ENCODE measurements at regions not wholly inside any gene's neighbourhood (a gene's known extent, or its start where the extent isn't known, plus 50 kb on each side); places are given as distances from the start of the nearest gene placed in this dataset.

DNA sequence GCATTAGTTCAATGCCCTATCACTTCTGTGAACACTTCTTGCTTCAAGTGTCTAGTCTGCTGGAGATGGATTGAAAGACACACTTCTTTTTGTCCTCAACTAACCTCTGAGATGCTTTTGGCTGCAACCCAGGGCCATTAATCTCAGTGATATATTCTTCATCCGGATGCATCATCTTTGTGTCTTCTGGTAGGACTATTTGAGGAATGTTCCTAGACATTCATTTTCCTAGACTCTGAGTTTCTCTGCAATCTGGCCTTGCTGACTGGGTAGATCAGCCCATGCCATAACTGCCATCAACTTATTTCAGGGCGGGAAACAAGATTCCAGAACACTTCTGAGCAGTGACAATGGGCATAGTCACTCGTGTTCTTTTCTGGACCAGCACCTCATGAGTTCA is 329.4 kb downstream of the PDGFC start:
- DNase-seq (ENCODE audit: insufficient read length): no peak
- FAIRE-seq: no peak
- TF ChIP-seq POLR2AphosphoS5 (IDR thresholded peaks at IDR 0.05; ENCODE audit: low read depth, low read length) (no peak), TAF1 (IDR thresholded peaks at IDR 0.05; ENCODE audit: borderline replicate concordance, low read depth, low read length) (no peak), POLR2A (IDR thresholded peaks at IDR 0.05; ENCODE audit: low read depth, low read length) (no peak)

DNA sequence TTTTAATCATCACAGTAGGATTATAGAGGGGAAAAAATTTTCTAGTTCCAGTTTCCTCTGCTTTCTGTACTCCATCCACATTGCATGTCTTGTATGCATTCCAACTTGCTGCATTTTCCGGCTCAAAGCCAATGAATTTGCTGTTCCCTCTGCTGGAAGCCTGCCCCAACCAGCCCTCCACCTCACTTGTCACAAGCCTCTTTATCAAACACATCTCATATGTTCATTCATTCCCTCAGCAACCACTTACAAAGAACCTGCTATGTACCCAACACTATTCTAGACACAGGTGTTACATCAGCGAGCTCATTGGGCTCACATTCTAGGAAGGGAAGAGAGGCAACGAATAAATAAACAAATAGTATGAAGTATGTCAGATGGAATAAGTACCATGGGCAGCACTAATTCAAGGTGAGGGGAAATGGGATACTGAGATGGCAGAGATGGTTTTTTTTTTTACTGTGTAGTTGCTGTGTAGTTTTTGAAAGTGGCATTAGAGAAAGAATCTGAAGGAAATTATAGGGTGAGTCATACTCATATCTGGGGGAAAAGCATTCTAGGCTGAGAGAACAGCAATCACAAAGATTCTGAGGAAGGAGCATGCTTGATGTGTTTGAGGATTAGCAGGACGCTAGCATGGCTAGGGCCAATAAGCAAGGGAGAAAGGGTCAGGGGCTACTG is 332.5 kb downstream of the PDGFC start:
- TF ChIP-seq POLR2A (IDR thresholded peaks at IDR 0.05; ENCODE audit: low read depth, low read length) (no peak), TAF1 (IDR thresholded peaks at IDR 0.05; ENCODE audit: borderline replicate concordance, low read depth, low read length) (no peak), POLR2AphosphoS5 (IDR thresholded peaks at IDR 0.05; ENCODE audit: low read depth, low read length) (no peak)
- no peak for FAIRE-seq
- DNase-seq (ENCODE audit: insufficient read length): no peak

DNA sequence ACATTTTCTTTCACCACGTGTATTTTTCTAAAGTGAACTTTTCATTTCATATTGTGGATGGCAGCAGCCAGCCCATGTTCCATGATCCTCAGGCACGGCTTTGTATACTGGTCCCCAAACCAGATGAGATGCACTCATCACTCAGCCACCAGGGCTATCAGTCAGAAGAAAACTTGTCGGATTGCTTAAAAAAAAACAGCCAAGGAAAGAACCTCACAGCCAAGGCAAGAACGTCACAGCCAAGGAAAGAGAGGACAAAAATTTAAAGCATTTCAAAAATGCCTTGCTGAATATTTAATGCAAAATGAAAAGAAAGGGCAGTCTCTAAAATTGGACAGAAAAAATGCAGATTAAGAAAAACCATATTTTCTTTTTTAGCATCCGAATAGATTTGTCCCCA is 333.3 kb downstream of the PDGFC start:
- DNase-seq (ENCODE audit: insufficient read length) (no peak), FAIRE-seq (no peak)
- TF ChIP-seq TAF1 (IDR thresholded peaks at IDR 0.05; ENCODE audit: borderline replicate concordance, low read depth, low read length) (no peak), POLR2A (IDR thresholded peaks at IDR 0.05; ENCODE audit: low read depth, low read length) (no peak), POLR2AphosphoS5 (IDR thresholded peaks at IDR 0.05; ENCODE audit: low read depth, low read length) (no peak)

DNA sequence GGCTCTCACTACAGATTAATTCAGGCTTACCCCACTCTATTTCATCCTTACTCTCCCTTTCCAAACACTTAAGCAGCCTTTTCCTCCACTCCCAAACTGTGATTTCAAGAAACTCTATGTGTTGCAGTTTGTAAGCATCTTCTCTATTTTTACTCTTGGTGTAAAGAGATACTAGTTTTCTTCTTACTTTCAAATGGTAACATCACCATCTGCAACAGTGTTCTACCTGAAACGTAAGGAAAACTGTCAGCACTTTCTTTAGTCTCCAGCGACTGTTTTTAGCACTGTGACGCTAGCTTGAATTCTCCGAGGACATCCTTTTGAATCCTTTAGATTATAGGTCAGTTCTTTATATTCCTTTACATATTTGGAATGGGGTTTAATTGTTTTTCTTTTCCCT is 335.2 kb downstream of the PDGFC start:
- DNase-seq (ENCODE audit: insufficient read length) (no peak), FAIRE-seq (no peak)
- TF ChIP-seq POLR2A (IDR thresholded peaks at IDR 0.05; ENCODE audit: low read depth, low read length) (no peak), POLR2AphosphoS5 (IDR thresholded peaks at IDR 0.05; ENCODE audit: low read depth, low read length) (no peak), TAF1 (IDR thresholded peaks at IDR 0.05; ENCODE audit: borderline replicate concordance, low read depth, low read length) (no peak)

DNA sequence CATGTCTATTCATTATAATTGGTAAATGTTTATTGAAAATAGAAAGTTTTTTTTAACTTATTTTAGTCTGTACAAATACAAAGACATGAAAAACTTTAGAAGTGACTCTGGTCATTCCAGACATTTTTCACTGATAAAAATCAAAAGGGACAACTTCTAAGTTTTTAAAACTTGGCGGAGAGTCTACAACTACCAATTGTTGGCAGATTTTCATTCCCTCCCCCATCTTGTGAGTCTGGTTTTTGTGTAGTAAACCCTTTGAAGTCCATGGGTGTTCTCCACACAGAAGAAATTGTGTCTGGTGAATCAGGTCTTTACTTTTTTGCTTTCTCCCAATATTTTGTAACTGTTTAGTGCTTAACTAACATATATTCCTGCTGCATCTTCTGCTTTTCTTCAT is 336.5 kb downstream of the PDGFC start:
- FAIRE-seq: no peak
- no peak for TF ChIP-seq TAF1 (IDR thresholded peaks at IDR 0.05; ENCODE audit: borderline replicate concordance, low read depth, low read length)
- TF ChIP-seq POLR2A (IDR thresholded peaks at IDR 0.05; ENCODE audit: low read depth, low read length): no peak
- TF ChIP-seq POLR2AphosphoS5 (IDR thresholded peaks at IDR 0.05; ENCODE audit: low read depth, low read length): no peak
- DNase-seq (ENCODE audit: insufficient read length): no peak

DNA sequence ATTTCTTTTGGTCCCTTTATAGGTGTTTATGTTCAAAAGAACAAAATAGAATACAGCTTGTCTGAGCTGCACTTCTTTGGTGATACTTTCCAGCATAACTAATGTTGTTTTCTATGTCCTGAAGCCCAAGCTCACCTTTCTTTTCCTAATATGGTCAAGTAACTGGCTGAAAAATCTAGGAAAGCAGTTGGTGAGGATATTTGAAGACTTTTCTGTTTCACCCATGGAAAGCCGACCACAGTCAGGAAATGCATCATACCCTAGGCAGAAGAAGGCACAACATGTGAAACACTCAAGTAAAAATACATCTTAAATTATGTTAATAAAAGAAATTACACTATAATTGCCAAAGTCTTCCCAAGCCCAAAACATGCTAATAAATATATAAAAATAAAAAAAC is 337.0 kb downstream of the PDGFC start:
- TF ChIP-seq TAF1 (IDR thresholded peaks at IDR 0.05; ENCODE audit: borderline replicate concordance, low read depth, low read length) (no peak), POLR2A (IDR thresholded peaks at IDR 0.05; ENCODE audit: low read depth, low read length) (no peak), POLR2AphosphoS5 (IDR thresholded peaks at IDR 0.05; ENCODE audit: low read depth, low read length) (no peak)
- FAIRE-seq: no peak
- no peak for DNase-seq (ENCODE audit: insufficient read length)

DNA sequence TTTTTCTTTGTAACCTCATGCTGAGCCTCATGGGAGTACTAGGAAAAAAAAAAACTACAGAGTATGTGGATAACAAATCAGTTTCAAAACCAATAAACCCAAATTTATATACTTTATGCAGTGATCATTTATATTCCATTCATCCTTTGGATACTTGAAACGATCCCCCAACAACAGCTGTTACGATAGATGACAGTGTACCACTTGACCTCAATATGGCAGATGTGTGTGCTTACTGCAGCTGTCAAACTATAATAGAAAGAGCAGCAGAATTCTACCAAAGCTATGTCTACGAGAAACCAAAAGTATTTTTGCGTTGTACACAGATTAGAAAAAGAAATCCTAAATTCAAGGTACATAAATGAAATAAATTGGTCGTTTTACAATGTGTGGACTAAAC is 337.8 kb downstream of the PDGFC start:
- TF ChIP-seq TAF1 (IDR thresholded peaks at IDR 0.05; ENCODE audit: borderline replicate concordance, low read depth, low read length): no peak
- TF ChIP-seq POLR2A (IDR thresholded peaks at IDR 0.05; ENCODE audit: low read depth, low read length): no peak
- TF ChIP-seq POLR2AphosphoS5 (IDR thresholded peaks at IDR 0.05; ENCODE audit: low read depth, low read length): no peak
- FAIRE-seq: no peak
- DNase-seq (ENCODE audit: insufficient read length): no peak

DNA sequence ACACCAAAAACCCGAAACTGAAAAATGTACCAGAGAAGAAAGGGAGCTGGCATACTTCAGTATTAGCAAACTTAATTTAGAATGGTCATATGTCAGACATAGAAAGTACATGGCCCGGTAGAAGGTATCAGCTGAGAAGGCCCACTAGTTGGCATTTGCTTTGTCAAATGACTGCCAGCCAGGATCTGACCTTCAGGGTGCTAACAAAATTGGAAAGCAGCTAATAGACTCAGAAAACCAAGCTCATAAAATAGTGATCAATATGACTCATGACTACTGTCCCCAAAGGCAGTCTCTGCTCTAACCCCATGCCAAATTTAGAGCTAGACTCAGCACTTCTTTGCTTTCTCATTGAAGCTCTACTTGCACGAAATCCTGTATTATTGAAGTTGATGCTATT is 342.7 kb downstream of the PDGFC start:
- DNase-seq (ENCODE audit: insufficient read length) (no peak), FAIRE-seq (no peak)
- no peak for TF ChIP-seq TAF1 (IDR thresholded peaks at IDR 0.05; ENCODE audit: borderline replicate concordance, low read depth, low read length)
- no peak for TF ChIP-seq POLR2A (IDR thresholded peaks at IDR 0.05; ENCODE audit: low read depth, low read length)
- no peak for TF ChIP-seq POLR2AphosphoS5 (IDR thresholded peaks at IDR 0.05; ENCODE audit: low read depth, low read length)

DNA sequence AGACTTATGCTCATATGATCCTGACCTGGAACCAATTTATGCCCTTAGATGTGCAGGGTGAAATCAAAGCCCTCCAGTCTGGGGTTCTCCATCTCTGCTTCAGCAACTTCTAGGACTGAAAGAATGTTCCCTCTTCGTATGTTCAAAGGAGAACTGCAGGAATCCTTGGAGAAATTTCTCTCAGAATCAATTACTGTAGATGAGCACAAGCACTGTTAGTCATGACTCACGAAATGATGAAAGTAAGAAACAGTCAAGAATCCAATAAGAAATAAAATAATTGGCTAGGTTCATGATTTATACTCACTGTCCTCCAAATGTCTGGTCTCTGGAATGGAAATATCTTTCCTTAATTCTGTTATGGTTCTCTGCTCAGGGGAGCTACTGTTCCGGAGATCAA is 348.2 kb downstream of the PDGFC start:
- DNase-seq (ENCODE audit: insufficient read length) (no peak), FAIRE-seq (no peak)
- TF ChIP-seq POLR2AphosphoS5 (IDR thresholded peaks at IDR 0.05; ENCODE audit: low read depth, low read length): no peak
- no peak for TF ChIP-seq POLR2A (IDR thresholded peaks at IDR 0.05; ENCODE audit: low read depth, low read length)
- TF ChIP-seq TAF1 (IDR thresholded peaks at IDR 0.05; ENCODE audit: borderline replicate concordance, low read depth, low read length): no peak

DNA sequence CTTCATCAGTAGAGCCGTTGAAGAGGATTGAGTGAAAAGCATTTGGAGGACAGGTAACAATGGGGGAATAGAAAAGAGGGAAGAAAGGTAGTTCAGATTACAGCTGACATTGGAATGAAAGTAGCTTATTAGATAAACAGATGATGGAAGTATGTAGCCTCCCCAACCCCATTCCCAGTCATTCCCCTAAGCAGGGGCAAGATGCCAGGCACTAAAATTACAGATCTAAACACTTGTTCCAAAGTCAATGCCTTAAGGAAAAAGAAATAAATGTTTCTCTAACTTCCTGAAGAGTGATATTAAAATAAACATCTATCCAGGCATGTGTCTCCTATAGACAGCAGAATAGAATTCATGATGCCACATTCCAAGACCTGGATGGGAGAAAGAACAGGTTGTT is 350.8 kb downstream of the PDGFC start:
- TF ChIP-seq POLR2AphosphoS5 (IDR thresholded peaks at IDR 0.05; ENCODE audit: low read depth, low read length) (no peak), TAF1 (IDR thresholded peaks at IDR 0.05; ENCODE audit: borderline replicate concordance, low read depth, low read length) (no peak), POLR2A (IDR thresholded peaks at IDR 0.05; ENCODE audit: low read depth, low read length) (no peak)
- DNase-seq (ENCODE audit: insufficient read length) (no peak), FAIRE-seq (no peak)

DNA sequence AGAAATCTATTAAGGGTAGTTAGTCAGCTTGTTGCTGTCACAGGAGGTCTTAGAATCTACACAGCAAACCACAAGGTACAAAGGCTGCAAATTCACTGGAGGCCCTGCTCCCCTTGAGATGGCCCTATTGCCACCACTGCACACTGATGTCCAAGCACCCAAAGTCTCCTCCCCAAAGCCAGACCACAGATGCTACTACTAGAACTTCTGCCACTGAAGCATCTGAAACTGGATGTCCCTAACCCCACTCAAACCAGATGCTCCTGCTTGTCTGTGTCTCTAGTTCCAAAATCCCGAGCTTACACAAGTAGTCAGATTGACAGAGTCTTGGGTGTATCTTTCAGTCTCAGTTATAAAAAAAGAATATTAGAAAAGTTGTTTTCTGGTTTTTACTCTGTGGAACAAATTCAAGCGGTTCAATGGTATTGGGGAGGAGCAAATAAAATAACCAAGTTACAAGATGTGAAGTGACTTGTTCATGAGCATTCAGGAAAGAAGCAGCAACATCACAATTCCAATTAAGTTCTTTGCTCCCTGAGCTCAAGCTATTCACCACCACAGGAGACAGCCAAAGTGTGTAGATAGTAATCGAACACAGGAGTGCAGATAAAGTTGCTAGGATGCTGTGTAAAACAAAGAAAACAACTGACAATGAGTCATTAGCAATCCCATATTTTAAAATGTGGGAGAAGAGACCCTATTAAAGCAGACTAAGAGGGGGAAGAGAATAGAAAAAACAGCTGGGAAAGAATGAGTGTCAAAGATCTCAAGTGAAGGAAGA is 352.3 kb downstream of the PDGFC start:
- TF ChIP-seq TAF1 (IDR thresholded peaks at IDR 0.05; ENCODE audit: borderline replicate concordance, low read depth, low read length) (no peak), POLR2A (IDR thresholded peaks at IDR 0.05; ENCODE audit: low read depth, low read length) (no peak), POLR2AphosphoS5 (IDR thresholded peaks at IDR 0.05; ENCODE audit: low read depth, low read length) (no peak)
- FAIRE-seq (no peak), DNase-seq (ENCODE audit: insufficient read length) (no peak)

DNA sequence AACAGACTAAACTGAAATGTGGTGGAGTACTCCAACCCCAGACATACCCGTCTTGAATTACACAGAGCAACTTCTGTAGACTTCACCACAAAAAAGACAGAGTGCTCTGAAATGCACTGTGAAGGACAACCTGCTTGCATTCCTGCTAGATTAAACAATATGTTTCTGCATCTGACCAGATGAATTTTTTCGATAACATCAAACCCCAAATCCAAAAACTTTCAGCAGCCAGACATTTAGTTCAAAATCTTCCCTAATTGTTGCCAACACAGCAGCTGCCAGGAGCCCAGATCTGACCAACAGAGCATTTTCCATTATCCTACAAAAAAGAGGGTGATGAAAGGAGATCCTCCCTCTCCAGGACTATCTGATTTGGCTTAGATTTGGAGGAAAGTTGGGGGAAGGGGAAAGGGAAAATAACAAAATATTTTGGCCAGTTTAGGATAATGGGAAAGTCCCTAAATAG is 356.5 kb downstream of the PDGFC start:
- TF ChIP-seq TAF1 (IDR thresholded peaks at IDR 0.05; ENCODE audit: borderline replicate concordance, low read depth, low read length) (no peak), POLR2AphosphoS5 (IDR thresholded peaks at IDR 0.05; ENCODE audit: low read depth, low read length) (no peak), POLR2A (IDR thresholded peaks at IDR 0.05; ENCODE audit: low read depth, low read length) (no peak)
- DNase-seq (ENCODE audit: insufficient read length) (no peak), FAIRE-seq (no peak)
